ENCODE measurements at regions not wholly inside any gene's neighbourhood (a gene's known extent, or its start where the extent isn't known, plus 50 kb on each side); places are given as distances from the start of the nearest gene placed in this dataset.

- no peak for DNase-seq (ENCODE audit: low spot score)
- intact Hi-C loops (cut with DNase I), result no loop called here
These were observed 855.5 kb upstream of the MAP3K7 start for GRCh38 chr6:91442342-91442741.

GRCh38 chr6:91438570-91438969 is 851.7 kb upstream of the MAP3K7 start:
- DNase-seq (ENCODE audit: low spot score), result no peak
- intact Hi-C loops (cut with DNase I), result no loop called here

GRCh38 chr6:91437315-91437729 is 850.5 kb upstream of the MAP3K7 start:
- no peak for DNase-seq (ENCODE audit: low spot score)
- intact Hi-C loops (cut with DNase I), result no loop called here

- intact Hi-C loops (cut with DNase I), result no loop called here
These were observed 849.6 kb upstream of the MAP3K7 start for GRCh38 chr6:91436448-91436847.

GRCh38 chr6:91435630-91436029 is 848.8 kb upstream of the MAP3K7 start:
- DNase-seq (ENCODE audit: low spot score), result no peak
- intact Hi-C loops (cut with DNase I), result no loop called here

More at GRCh38 chr6:91436448-91436847, 849.6 kb upstream of the MAP3K7 start:
- no peak for DNase-seq (ENCODE audit: low spot score)

GRCh38 chr6:91434576-91434975 is 847.7 kb upstream of the MAP3K7 start:
- DNase-seq (ENCODE audit: low spot score), result no peak
- intact Hi-C loops (cut with DNase I), result no loop called here

GRCh38 chr6:91433660-91434534 is 847.0 kb upstream of the MAP3K7 start:
- intact Hi-C loops (cut with DNase I), result no loop called here
- no peak for DNase-seq (ENCODE audit: low spot score)

GRCh38 chr6:91428953-91429560 is 842.2 kb upstream of the MAP3K7 start:
- intact Hi-C loops (cut with DNase I), result no loop called here
- no peak for DNase-seq (ENCODE audit: low spot score)

GRCh38 chr6:91428296-91428695 is 841.4 kb upstream of the MAP3K7 start:
- DNase-seq (ENCODE audit: low spot score), result no peak
- intact Hi-C loops (cut with DNase I), result no loop called here

- no peak for DNase-seq (ENCODE audit: low spot score)
- intact Hi-C loops (cut with DNase I), result no loop called here
These were observed 833.4 kb upstream of the MAP3K7 start for GRCh38 chr6:91420243-91420642.

GRCh38 chr6:91415031-91415605 is 828.2 kb upstream of the MAP3K7 start:
- no peak for DNase-seq (ENCODE audit: low spot score)
- intact Hi-C loops (cut with DNase I), result no loop called here

- intact Hi-C loops (cut with DNase I), result no loop called here
- no peak for DNase-seq (ENCODE audit: low spot score)
These were observed 825.7 kb upstream of the MAP3K7 start for GRCh38 chr6:91412532-91412931.

- DNase-seq (ENCODE audit: low spot score), result no peak
- intact Hi-C loops (cut with DNase I), result no loop called here
These were observed 820.8 kb upstream of the MAP3K7 start for GRCh38 chr6:91407706-91408105.

GRCh38 chr6:91392951-91393350 is 806.1 kb upstream of the MAP3K7 start:
- intact Hi-C loops (cut with DNase I), result no loop called here
- DNase-seq (ENCODE audit: low spot score), result no peak

- no peak for DNase-seq (ENCODE audit: low spot score)
- intact Hi-C loops (cut with DNase I), result no loop called here
These were observed 800.6 kb upstream of the MAP3K7 start for GRCh38 chr6:91387290-91388059.

GRCh38 chr6:91386204-91386603 is 799.3 kb upstream of the MAP3K7 start:
- intact Hi-C loops (cut with DNase I), result no loop called here
- no peak for DNase-seq (ENCODE audit: low spot score)

GRCh38 chr6:91383207-91383606 is 796.3 kb upstream of the MAP3K7 start:
- intact Hi-C loops (cut with DNase I), result no loop called here
- no peak for DNase-seq (ENCODE audit: low spot score)

- intact Hi-C loops (cut with DNase I), result no loop called here
- no peak for DNase-seq (ENCODE audit: low spot score)
These were observed 789.8 kb upstream of the MAP3K7 start for GRCh38 chr6:91376686-91377085.

GRCh38 chr6:91366781-91367180 is 779.9 kb upstream of the MAP3K7 start:
- intact Hi-C loops (cut with DNase I), result no loop called here
- DNase-seq (ENCODE audit: low spot score), result no peak

- intact Hi-C loops (cut with DNase I), result no loop called here
These were observed 772.1 kb upstream of the MAP3K7 start for GRCh38 chr6:91358986-91359385.

More at GRCh38 chr6:91358986-91359385, 772.1 kb upstream of the MAP3K7 start:
- DNase-seq (ENCODE audit: low spot score), result no peak
